ENCODE measurements at regions not wholly inside any gene's neighbourhood (a gene's known extent, or its start where the extent isn't known, plus 50 kb on each side); places are given as distances from the start of the nearest gene placed in this dataset.

DNA sequence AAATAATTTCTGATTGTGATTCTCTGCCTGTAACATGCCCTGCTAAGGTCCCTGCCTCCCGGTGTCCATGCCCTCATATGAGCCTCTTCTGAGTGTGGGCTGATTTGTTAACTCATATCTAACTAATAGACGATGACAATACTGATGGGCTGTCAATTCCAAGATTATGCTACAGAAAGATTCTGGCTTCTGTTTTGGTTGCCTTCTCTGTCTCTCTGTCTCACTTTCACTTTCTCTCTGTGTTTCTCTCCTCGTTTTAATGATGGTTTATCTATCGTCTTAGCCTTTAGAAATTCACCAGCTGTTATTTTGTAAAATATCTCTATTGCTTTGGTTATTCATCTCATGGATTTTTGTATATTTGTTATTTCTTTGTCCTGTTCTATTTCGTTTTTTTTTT lies 312.5 kb upstream of the ANXA10 start:
- TF ChIP-seq, protein P1, sequence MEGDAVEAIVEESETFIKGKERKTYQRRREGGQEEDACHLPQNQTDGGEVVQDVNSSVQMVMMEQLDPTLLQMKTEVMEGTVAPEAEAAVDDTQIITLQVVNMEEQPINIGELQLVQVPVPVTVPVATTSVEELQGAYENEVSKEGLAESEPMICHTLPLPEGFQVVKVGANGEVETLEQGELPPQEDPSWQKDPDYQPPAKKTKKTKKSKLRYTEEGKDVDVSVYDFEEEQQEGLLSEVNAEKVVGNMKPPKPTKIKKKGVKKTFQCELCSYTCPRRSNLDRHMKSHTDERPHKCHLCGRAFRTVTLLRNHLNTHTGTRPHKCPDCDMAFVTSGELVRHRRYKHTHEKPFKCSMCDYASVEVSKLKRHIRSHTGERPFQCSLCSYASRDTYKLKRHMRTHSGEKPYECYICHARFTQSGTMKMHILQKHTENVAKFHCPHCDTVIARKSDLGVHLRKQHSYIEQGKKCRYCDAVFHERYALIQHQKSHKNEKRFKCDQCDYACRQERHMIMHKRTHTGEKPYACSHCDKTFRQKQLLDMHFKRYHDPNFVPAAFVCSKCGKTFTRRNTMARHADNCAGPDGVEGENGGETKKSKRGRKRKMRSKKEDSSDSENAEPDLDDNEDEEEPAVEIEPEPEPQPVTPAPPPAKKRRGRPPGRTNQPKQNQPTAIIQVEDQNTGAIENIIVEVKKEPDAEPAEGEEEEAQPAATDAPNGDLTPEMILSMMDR (IDR thresholded peaks at IDR 0.05) = no peak
- no peak for TF ChIP-seq POLR2A (IDR thresholded peaks at IDR 0.05)

All from heart left ventricle (tissue), 13 donors.